Testis (tissue), 2 donors: ENCODE measurements at regions not wholly inside any gene's neighbourhood (a gene's known extent, or its start where the extent isn't known, plus 50 kb on each side); places are given as distances from the start of the nearest gene placed in this dataset.

ENCODE experiments used
- DNase-seq: peaks from one replicate; pipeline ENCODE4 v3.0.0-alpha.2; 2019
- H3K27ac ChIP-seq, 2 donors: fragments of 200-600 bp; sonication (generic); one replicate each; pipeline ENCODE4 v1.5.1; 2019
- H3K27me3 ChIP-seq: fragments of 200-600 bp; sonication (generic); one replicate; pipeline ENCODE4 v1.5.1; 2019
- H3K36me3 ChIP-seq: fragments of 200-600 bp; sonication (generic); one replicate; pipeline ENCODE4 v1.5.1; 2017; ENCODE audit warnings: low read depth; ENCODE audit errors: missing control alignments
- H3K4me1 ChIP-seq: fragments of 200-600 bp; sonication (generic); one replicate; pipeline ENCODE4 v1.5.1; 2019
- H3K4me3 ChIP-seq, 2 donors: fragments of 200-600 bp; sonication (generic); one replicate each; pipeline ENCODE4 v1.5.1; 2017 to 2019
- H3K9me3 ChIP-seq: fragments of 200-600 bp; sonication (generic); one replicate; pipeline ENCODE4 v1.5.1; 2017
- POLR2A ChIP-seq: fragments of 450-650 bp; IDR thresholded peaks from one replicate; pipeline ENCODE4 v1.6.1; 2017; ENCODE audit warnings: antibody characterized with exemption, mild to moderate bottlenecking, moderate library complexity
- WGBS, 2 donors: methylation state at CpG; one replicate each; pipeline ENCODE4 v1.1.5; 2018; 5-methylcytosine and 5-hydroxymethylcytosine counted together
- intact Hi-C: fragments of 100-400 bp; cut with DNase I; formaldehyde crosslinking; loops from one replicate; pipeline ENCODE4 v1.15.1; 2023; ENCODE audit warnings: low total_unique reads
- small RNA-seq, 2 donors: library from RNA; depleted of rRNA; stranded (forward); fragments of <200 nt; gene quantifications; one replicate each; pipeline ENCODE3, GENCODE V24; 2016
- TF ChIP-seq, protein P1 (sequence below), 3 experiments: fragments of 450-650 bp in 2 of 3; fragments of 200-600 bp in 1 of 3; sonication (generic) in 1 of 3; IDR thresholded peaks; one replicate each; pipeline ENCODE4 v1.5.1; 2016 to 2019; ENCODE audit warnings: antibody characterized with exemption in 3 of 3, mild to moderate bottlenecking in 2 of 3, moderate library complexity in 1 of 3

DNA sequence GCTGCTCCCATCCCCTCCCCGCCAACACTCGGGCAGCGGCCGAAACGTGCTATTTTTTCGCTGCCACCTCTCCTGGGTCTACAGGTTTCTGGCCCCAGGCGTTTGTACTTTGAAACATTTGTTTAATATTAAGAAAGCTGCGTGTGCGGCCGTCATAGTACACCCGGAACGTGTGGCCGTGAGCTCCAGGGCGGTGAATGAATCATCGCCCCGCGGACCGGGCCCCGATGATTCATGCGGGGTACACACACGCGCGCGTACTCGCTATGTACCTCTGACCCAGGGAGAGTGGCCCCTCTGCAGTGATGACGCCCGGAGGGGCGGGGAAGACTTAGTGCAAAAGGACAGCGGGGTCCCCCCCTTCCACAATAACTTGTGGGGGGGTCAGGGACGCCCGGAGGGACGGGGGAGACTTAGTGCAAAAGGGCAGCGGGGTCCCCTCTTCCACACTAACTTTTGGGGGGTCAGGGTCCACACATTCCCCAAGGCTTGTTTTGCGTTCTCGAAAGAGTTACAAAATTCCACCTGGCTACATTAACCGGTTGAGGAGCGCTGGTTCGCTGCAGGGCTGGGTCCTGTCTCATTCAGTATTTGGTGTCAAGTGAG lies 56.5 kb upstream of the PCGF5 start:
- 4% methylated on average over 24 to 38 of the region's 38 CpGs for WGBS, 2 donors
- H3K4me1 ChIP-seq, result peaks cover 4% of the 10 kb centered on the region
- H3K36me3 ChIP-seq, result no peaks in the 10 kb centered on the region
- H3K27me3 ChIP-seq, result no peaks in the 10 kb centered on the region
- peak; percentile 45 for DNase-seq
- H3K4me3 ChIP-seq, result peak overlapping the region; percentile 81 to 93
- H3K9me3 ChIP-seq, result no peaks in the 10 kb centered on the region
- peak overlapping the region; percentile 91 for H3K27ac ChIP-seq
- intact Hi-C loops, result no loop called here
- TF ChIP-seq, protein P1, sequence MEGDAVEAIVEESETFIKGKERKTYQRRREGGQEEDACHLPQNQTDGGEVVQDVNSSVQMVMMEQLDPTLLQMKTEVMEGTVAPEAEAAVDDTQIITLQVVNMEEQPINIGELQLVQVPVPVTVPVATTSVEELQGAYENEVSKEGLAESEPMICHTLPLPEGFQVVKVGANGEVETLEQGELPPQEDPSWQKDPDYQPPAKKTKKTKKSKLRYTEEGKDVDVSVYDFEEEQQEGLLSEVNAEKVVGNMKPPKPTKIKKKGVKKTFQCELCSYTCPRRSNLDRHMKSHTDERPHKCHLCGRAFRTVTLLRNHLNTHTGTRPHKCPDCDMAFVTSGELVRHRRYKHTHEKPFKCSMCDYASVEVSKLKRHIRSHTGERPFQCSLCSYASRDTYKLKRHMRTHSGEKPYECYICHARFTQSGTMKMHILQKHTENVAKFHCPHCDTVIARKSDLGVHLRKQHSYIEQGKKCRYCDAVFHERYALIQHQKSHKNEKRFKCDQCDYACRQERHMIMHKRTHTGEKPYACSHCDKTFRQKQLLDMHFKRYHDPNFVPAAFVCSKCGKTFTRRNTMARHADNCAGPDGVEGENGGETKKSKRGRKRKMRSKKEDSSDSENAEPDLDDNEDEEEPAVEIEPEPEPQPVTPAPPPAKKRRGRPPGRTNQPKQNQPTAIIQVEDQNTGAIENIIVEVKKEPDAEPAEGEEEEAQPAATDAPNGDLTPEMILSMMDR (IDR thresholded peaks at IDR 0.05), result no peak
- no peak for TF ChIP-seq POLR2A

DNA sequence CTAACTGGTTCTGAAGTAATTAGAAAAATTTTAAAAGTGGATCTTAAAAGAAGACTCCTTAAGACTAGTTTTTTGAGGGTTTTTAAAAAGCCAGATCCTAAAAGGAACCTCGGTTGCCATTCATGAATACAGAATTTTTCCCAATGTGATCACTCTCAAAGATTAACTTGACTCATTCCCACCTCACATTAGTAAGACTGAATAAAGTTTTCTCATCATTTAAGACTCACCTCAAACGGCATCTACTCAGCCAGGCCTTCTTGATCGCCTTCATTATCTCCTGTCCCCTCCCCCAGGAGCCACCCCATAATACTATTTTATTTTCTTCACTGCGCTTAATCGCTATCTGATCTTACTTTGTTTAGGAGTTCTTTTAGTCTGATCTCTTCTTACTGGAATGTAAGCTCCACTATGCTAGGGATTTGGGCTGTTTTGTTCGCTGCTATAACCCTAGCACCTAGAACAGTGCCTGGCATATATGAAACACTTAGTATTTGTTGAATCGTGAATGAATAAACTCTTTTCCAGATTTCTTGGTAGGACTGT lies 55.9 kb upstream of the PCGF5 start:
- Histone ChIP-seq H3K4me3 (no peak overlapping the region), H3K27ac (no peak overlapping the region), H3K36me3 (no peaks in the 10 kb centered on the region), H3K4me1 (peaks cover 4% of the 10 kb centered on the region), H3K27me3 (no peaks in the 10 kb centered on the region), H3K9me3 (no peaks in the 10 kb centered on the region)
- TF ChIP-seq POLR2A, result no peak
- TF ChIP-seq, protein P1 (IDR thresholded peaks at IDR 0.05), result no peak
- WGBS, 2 donors, result 57 to 64% methylated on average over 7 of the region's 7 CpGs
- DNase-seq, result no peak
- intact Hi-C loops, result no loop called here

DNA sequence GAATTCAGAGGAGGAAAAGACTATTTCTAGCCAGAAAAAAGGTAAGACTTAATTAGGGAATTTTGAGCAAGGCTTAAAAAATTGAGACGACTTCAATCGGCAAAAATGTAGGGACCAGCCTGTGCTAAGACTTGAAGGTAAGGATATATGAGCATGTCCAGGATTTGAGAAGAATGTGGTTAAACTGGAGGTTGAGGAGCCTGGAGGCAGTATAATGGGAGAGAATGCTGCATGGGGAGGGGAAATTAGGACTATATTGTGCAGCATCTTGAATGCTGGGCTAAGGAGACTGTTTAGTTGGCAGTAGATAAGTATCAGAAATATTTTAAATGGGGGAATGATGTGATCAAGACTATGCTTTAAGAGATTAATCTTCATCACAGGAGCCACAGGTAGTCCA lies 53.1 kb upstream of the PCGF5 start:
- Histone ChIP-seq H3K27me3 (no peaks in the 10 kb centered on the region), H3K27ac (no peak overlapping the region), H3K9me3 (no peaks in the 10 kb centered on the region), H3K4me1 (peaks cover 4% of the 10 kb centered on the region), H3K4me3 (no peak overlapping the region), H3K36me3 (no peaks in the 10 kb centered on the region)
- no peak for TF ChIP-seq POLR2A
- TF ChIP-seq, protein P1 (IDR thresholded peaks at IDR 0.05), result no peak
- no peak for DNase-seq
- WGBS, 2 donors, result 92 to 98% methylated on average over 2 of the region's 2 CpGs
- intact Hi-C loops, result no loop called here

DNA sequence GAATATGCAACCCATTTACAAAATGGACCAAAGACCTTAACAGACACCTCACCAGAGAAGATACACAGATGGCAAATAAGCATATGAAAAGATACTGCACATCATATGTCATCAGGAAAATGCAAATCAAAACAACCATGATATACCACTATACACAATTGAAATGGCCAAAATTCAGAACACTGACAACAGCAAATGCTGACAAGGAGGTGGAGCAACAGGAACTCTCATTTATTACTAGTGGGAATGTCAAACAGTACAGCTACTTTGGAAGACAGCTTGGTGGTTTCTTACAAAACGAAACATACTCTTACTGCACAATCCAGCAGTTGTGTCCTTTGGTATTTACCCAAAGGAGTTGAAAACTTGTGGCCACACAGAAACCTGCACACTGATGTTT lies 50.0 kb upstream of the PCGF5 start:
- no peaks in the 10 kb centered on the region for H3K27me3 ChIP-seq
- WGBS, 2 donors, result 77 to 100% methylated on average over 1 of the region's 1 CpG
- no peak overlapping the region for H3K27ac ChIP-seq
- DNase-seq, result no peak
- intact Hi-C loops, result no loop called here
- H3K9me3 ChIP-seq, result no peaks in the 10 kb centered on the region
- no peaks in the 10 kb centered on the region for H3K4me1 ChIP-seq
- no peak for TF ChIP-seq POLR2A
- TF ChIP-seq, protein P1 (IDR thresholded peaks at IDR 0.05), result no peak
- H3K4me3 ChIP-seq, result no peak overlapping the region
- no peaks in the 10 kb centered on the region for H3K36me3 ChIP-seq

Small RNAs in the stretch of these regions (small RNA-seq; reads per million reads assigned to genes)
- gene AL365434.2, result 0 reads per million in 2 donors
